GM12878 (cell line): ENCODE measurements at regions not wholly inside any gene's neighbourhood (a gene's known extent, or its start where the extent isn't known, plus 50 kb on each side); places are given as distances from the start of the nearest gene placed in this dataset.

ENCODE experiments used
- ATAC-seq: fragments of 200-7000 bp; cut with Tn5 transposase; 3 replicates; pipeline ENCODE4 v1.9.1; 2020; ENCODE audit warnings: mild to moderate bottlenecking, moderate library complexity
- BruUV-seq: library from RNA; stranded (reverse); fragments of 400-500 nt; replicated peaks from 2 replicates; lab custom pipeline; 2021; lab: Mats Ljungman, UMichigan
- CTCF ChIA-PET: fragments of 300-600 bp; sonication (Branson Sonifier 250); formaldehyde crosslinking; extraction: SDS; loops from one replicate; lab custom pipeline; 2021; ENCODE audit warnings: inconsistent platforms; lab: Yijun Ruan, JAX
- POLR2A ChIA-PET: fragments of 350-600 bp; formaldehyde crosslinking; extraction: SDS; loops from one replicate; lab custom pipeline; 2021; ENCODE audit warnings: inconsistent platforms; lab: Charles Lee
- RAD21 ChIA-PET: fragments of 300-600 bp; sonication (Branson Sonifier 250); formaldehyde crosslinking; loops from one replicate; lab custom pipeline; 2023; ENCODE audit warnings: antibody characterized with exemption; ENCODE audit not compliant: unreplicated experiment; lab: Charles Lee
- SMC1A ChIA-PET: fragments of 300-600 bp; sonication (Branson Sonifier 250); formaldehyde crosslinking; loops from one replicate; lab custom pipeline; 2023; ENCODE audit not compliant: unreplicated experiment, uncharacterized antibody; lab: Charles Lee
- DNase-seq: peaks from one replicate; pipeline ENCODE4 v3.0.0-alpha.2; 2011; ENCODE audit warnings: low read depth, low spot score
- FAIRE-seq: peaks from 3 replicates; lab custom pipeline; 2011; peaks lifted over from hg19 to GRCh38; lab: Jason Lieb, UNC
- H2AFZ ChIP-seq: 2 replicates; pipeline ENCODE4 v1.6.0; 2011; ENCODE audit warnings: low read depth, low read length, control low read depth; ENCODE audit not compliant: control insufficient read depth
- H3K27ac ChIP-seq: 2 replicates; pipeline ENCODE4 v1.5.1; 2011; ENCODE audit warnings: control low read depth; ENCODE audit not compliant: control insufficient read depth, insufficient read depth
- H3K27me3 ChIP-seq, 2 experiments: replicated peaks in 1 of 2; 2 replicates each; pipeline versions ENCODE4 v1.6.0 to v1.6.1; 2011; ENCODE audit warnings: low read length in 1 of 2; ENCODE audit not compliant: control insufficient read depth in 2 of 2, insufficient read depth in 2 of 2
- H3K36me3 ChIP-seq, 2 experiments: 2 replicates each; pipeline ENCODE4 v1.5.1; 2011; ENCODE audit warnings: low read length in 1 of 2; ENCODE audit not compliant: control insufficient read depth in 2 of 2, insufficient read depth in 2 of 2
- H3K4me1 ChIP-seq: 2 replicates; pipeline ENCODE4 v1.6.1; 2011; ENCODE audit warnings: mild to moderate bottlenecking, low read length, moderate library complexity, mixed read lengths; ENCODE audit not compliant: control insufficient read depth, insufficient read depth
- H3K4me2 ChIP-seq: 2 replicates; pipeline ENCODE4 v1.6.0; 2011; ENCODE audit warnings: control low read depth; ENCODE audit not compliant: control insufficient read depth, insufficient read depth
- H3K4me3 ChIP-seq: fragments of 200-600 bp; sonication (generic); 2 replicates; pipeline ENCODE4 v1.5.1; 2016
- H3K79me2 ChIP-seq: 2 replicates; pipeline ENCODE4 v1.6.0; 2011; ENCODE audit warnings: low read length; ENCODE audit not compliant: control insufficient read depth, insufficient read depth
- H3K9ac ChIP-seq: 2 replicates; pipeline ENCODE4 v1.8.0; 2011; ENCODE audit warnings: low read length, control low read depth, mixed read lengths; ENCODE audit not compliant: control insufficient read depth, insufficient read depth
- H3K9me3 ChIP-seq: replicated peaks from 3 replicates; pipeline ENCODE4 v1.5.1; 2011; ENCODE audit warnings: mild to moderate bottlenecking, low read length; ENCODE audit not compliant: control insufficient read depth, insufficient read depth
- H4K20me1 ChIP-seq: 2 replicates; pipeline ENCODE4 v1.6.0; 2011; ENCODE audit not compliant: control insufficient read depth, insufficient read depth
- CBFB ChIP-seq: IDR thresholded peaks from 2 replicates; pipeline ENCODE4 v1.6.1; 2016; ENCODE audit warnings: antibody characterized with exemption, low read depth
- EED ChIP-seq: sonication (generic); IDR thresholded peaks from 2 replicates; pipeline ENCODE4 v1.6.1; 2016; ENCODE audit warnings: antibody characterized with exemption, low read depth
- EP300 ChIP-seq, 2 experiments: fragments of 150-350 bp in 1 of 2; IDR thresholded peaks; 2 replicates each; pipeline ENCODE4 v1.6.1; 2011 to 2012; ENCODE audit warnings: low read depth in 2 of 2, low read length in 2 of 2, borderline replicate concordance in 1 of 2, improper control_type of control experiment in 1 of 2, inconsistent platforms in 1 of 2; ENCODE audit not compliant: control insufficient read depth in 1 of 2
- EZH2 ChIP-seq: IDR thresholded peaks from 2 replicates; pipeline ENCODE4 v1.6.1; 2012; ENCODE audit warnings: low read depth, mild to moderate bottlenecking, control low read depth, inconsistent platforms, low read length, borderline replicate concordance; ENCODE audit not compliant: control insufficient read depth
- NFYB ChIP-seq: IDR thresholded peaks from 2 replicates; pipeline ENCODE4 v1.6.1; 2011; ENCODE audit warnings: low read depth, mild to moderate bottlenecking, low read length, improper control_type of control experiment, moderate library complexity; ENCODE audit not compliant: insufficient read depth
- RELA ChIP-seq: fragments of 450-650 bp; IDR thresholded peaks from 2 replicates; pipeline ENCODE4 v1.8.0; 2014; ENCODE audit warnings: borderline replicate concordance; ENCODE audit not compliant: partially characterized antibody
- SP1 ChIP-seq: IDR thresholded peaks from one replicate; pipeline ENCODE4 v1.6.1; 2011; ENCODE audit warnings: low read depth, low read length
- TAF1 ChIP-seq: IDR thresholded peaks from 2 replicates; pipeline ENCODE4 v1.6.1; 2011; ENCODE audit warnings: mild to moderate bottlenecking, low read depth, low read length, borderline replicate concordance
- TBL1XR1 ChIP-seq: IDR thresholded peaks from 2 replicates; pipeline ENCODE4 v1.6.1; 2012; ENCODE audit warnings: low read depth, low read length, improper control_type of control experiment
- TCF3 ChIP-seq: IDR thresholded peaks from 2 replicates; pipeline ENCODE4 v1.6.1; 2012; ENCODE audit warnings: low read depth, mild to moderate bottlenecking, low read length, borderline replicate concordance; ENCODE audit not compliant: insufficient read depth
- WGBS: methylation state at CpG from one replicate; pipeline ENCODE4 v1.1.6; 2016; ENCODE audit warnings: low lambda C conversion rate; ENCODE audit not compliant: insufficient replicate concordance, insufficient coverage; ENCODE audit errors: missing lambda C conversion rate; 5-methylcytosine and 5-hydroxymethylcytosine counted together
- in situ Hi-C: fragments of 300-500 bp; cut with MboI; formaldehyde crosslinking; loops from 9 replicates; pipeline ENCODE4 v1.14.3; 2018; ENCODE audit warnings: mixed read lengths
- intact Hi-C: fragments of 100-400 bp; cut with micrococcal nuclease; formaldehyde crosslinking; loops from one replicate; pipeline ENCODE4 v1.14.2; 2022; ENCODE audit not compliant: unreplicated experiment
- TF ChIP-seq, protein P1 (sequence below): IDR thresholded peaks from 2 replicates; pipeline ENCODE4 v1.6.1; 2011; ENCODE audit warnings: borderline replicate concordance, low read depth, mild to moderate bottlenecking, moderate library complexity, low read length; ENCODE audit not compliant: insufficient read depth, poor library complexity, severe bottlenecking
- TF ChIP-seq, protein P2 (sequence below): fragments of 450-650 bp; IDR thresholded peaks from 2 replicates; pipeline ENCODE4 v1.6.1; 2016; ENCODE audit warnings: mild to moderate bottlenecking
- TF ChIP-seq, protein P3 (sequence below): IDR thresholded peaks from 2 replicates; pipeline ENCODE4 v1.6.1; 2011; ENCODE audit warnings: low read depth, low read length, improper control_type of control experiment, borderline replicate concordance
- TF ChIP-seq, protein P4 (sequence below): IDR thresholded peaks from 2 replicates; pipeline ENCODE4 v1.6.1; 2011; ENCODE audit warnings: mild to moderate bottlenecking, low read depth, low read length, moderate library complexity; ENCODE audit not compliant: insufficient replicate concordance

DNA sequence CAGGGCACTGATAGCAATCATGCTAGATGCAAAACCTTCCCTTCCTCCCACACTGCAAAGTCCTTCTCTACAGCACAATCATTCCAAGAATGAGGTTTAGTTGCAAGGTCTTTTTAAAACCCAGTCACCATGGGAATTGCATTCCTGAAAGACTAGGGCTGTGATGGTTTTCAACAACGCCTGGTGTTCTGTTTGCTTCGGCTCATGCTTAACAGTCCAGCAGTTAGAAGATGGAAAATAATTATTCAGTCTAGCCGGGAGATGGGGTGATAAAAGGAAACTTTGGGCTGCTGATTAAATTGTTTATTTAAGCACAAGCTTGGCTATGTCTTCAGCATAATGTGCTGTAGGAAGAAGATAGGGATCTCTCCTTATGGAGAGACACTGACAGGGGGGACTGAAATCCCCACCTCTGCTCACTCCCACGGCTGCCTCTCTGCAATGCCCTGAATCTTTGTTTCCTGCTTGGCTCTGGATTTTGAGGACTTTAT, 211.4 kb downstream of the MID1IP1 start:
- no peaks in the 10 kb centered on the region for H4K20me1 ChIP-seq
- H3K9me3 ChIP-seq: no peaks in the 10 kb centered on the region; the same call in 2 of the 3 replicates
- no peaks in the 10 kb centered on the region for H3K36me3 ChIP-seq
- ChIA-PET CTCF (no interaction called here), RAD21 (no interaction called here), SMC1A (interaction anchor here (1.1 kb wide), 1 partner anchor 24 kb away, joined by 3 read pairs; no protein-coding TSS in a partner anchor), POLR2A (no interaction called here)
- ATAC-seq (no peak), DNase-seq (no peak), FAIRE-seq (no peak)
- TF ChIP-seq RELA (no peak), NFYB (no peak), SP1 (no peak), EP300 (IDR thresholded peaks at IDR 0.05; ENCODE audit: borderline replicate concordance in 1 of 2, control insufficient read depth in 1 of 2, low read depth in 2 of 2, low read length in 2 of 2) (no peak), TBL1XR1 (no peak), CBFB (no peak), TCF3 (no peak), TAF1 (no peak), EED (no peak), EZH2 (no peak)
- TF ChIP-seq, protein P1, sequence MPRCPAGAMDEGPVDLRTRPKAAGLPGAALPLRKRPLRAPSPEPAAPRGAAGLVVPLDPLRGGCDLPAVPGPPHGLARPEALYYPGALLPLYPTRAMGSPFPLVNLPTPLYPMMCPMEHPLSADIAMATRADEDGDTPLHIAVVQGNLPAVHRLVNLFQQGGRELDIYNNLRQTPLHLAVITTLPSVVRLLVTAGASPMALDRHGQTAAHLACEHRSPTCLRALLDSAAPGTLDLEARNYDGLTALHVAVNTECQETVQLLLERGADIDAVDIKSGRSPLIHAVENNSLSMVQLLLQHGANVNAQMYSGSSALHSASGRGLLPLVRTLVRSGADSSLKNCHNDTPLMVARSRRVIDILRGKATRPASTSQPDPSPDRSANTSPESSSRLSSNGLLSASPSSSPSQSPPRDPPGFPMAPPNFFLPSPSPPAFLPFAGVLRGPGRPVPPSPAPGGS: no peak
- TF ChIP-seq, protein P2, sequence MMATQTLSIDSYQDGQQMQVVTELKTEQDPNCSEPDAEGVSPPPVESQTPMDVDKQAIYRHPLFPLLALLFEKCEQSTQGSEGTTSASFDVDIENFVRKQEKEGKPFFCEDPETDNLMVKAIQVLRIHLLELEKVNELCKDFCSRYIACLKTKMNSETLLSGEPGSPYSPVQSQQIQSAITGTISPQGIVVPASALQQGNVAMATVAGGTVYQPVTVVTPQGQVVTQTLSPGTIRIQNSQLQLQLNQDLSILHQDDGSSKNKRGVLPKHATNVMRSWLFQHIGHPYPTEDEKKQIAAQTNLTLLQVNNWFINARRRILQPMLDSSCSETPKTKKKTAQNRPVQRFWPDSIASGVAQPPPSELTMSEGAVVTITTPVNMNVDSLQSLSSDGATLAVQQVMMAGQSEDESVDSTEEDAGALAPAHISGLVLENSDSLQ: no peak
- TF ChIP-seq, protein P3, sequence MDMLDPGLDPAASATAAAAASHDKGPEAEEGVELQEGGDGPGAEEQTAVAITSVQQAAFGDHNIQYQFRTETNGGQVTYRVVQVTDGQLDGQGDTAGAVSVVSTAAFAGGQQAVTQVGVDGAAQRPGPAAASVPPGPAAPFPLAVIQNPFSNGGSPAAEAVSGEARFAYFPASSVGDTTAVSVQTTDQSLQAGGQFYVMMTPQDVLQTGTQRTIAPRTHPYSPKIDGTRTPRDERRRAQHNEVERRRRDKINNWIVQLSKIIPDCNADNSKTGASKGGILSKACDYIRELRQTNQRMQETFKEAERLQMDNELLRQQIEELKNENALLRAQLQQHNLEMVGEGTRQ: no peak
- TF ChIP-seq, protein P4, sequence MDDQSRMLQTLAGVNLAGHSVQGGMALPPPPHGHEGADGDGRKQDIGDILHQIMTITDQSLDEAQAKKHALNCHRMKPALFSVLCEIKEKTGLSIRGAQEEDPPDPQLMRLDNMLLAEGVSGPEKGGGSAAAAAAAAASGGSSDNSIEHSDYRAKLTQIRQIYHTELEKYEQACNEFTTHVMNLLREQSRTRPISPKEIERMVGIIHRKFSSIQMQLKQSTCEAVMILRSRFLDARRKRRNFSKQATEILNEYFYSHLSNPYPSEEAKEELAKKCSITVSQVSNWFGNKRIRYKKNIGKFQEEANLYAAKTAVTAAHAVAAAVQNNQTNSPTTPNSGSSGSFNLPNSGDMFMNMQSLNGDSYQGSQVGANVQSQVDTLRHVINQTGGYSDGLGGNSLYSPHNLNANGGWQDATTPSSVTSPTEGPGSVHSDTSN: no peak
- WGBS: 13% methylated on average over 4 of the region's 4 CpGs
- in situ Hi-C loops (no loop called here), intact Hi-C loops (no loop called here)
- H3K4me2 ChIP-seq: no peak overlapping the region
- no peak overlapping the region for H3K27ac ChIP-seq
- BruUV-seq: no TSS peak
- no peak overlapping the region for H3K9ac ChIP-seq
- H3K4me3 ChIP-seq: no peak overlapping the region
- H3K27me3 ChIP-seq: peaks cover 0 to 1% of the 10 kb centered on the region in 2 experiments; a peak in 2 of 4 replicates
- no peaks in the 10 kb centered on the region for H3K4me1 ChIP-seq
- no peaks in the 10 kb centered on the region for H3K79me2 ChIP-seq
- H2AFZ ChIP-seq: no peak overlapping the region
